ENCODE measurements at regions not wholly inside any gene's neighbourhood (a gene's known extent, or its start where the extent isn't known, plus 50 kb on each side); places are given as distances from the start of the nearest gene placed in this dataset.

DNA sequence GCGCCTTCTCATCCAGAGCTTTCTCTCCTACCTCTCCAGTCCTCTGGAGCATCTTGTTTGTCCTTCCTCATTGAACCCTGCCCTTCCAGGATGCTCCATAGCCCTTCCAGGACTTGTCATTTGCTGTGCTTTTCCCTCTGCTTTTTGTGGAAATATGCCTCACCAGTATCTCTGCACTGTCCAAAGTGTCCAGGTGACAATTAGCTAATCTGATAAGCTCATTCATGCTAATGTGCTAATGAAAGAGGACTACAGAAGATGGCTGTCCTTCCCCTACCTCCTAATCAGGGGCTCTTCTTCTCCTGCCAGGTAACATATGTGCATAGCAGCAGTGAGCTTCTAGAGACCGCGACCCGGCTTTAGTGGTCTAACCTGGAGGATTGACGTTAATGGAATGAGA, 58.4 kb upstream of the OTX2 start:
- Histone ChIP-seq H2AFZ (ENCODE audit: low read length) (no peak overlapping the region), H3K27ac (ENCODE audit: low read depth, low read length) (no peak overlapping the region), H3K4me2 (ENCODE audit: insufficient read depth, low read length) (no peak overlapping the region), H3K4me3 (ENCODE audit: insufficient read depth, low read length) (no peak overlapping the region), H3K27me3 (ENCODE audit: insufficient read depth, low read length) (no peaks in the 10 kb centered on the region), H3K79me2 (ENCODE audit: insufficient read depth, low read length) (no peaks in the 10 kb centered on the region), H4K20me1 (ENCODE audit: insufficient read depth, low read length) (no peaks in the 10 kb centered on the region), H3K36me3 (ENCODE audit: insufficient read depth, low read length) (no peaks in the 10 kb centered on the region), H3K4me1 (ENCODE audit: insufficient read depth, low read length) (no peaks in the 10 kb centered on the region), H3K9me3 (ENCODE audit: low read depth, low read length) (no peaks in the 10 kb centered on the region)
- no peak for DNase-seq (ENCODE audit: insufficient read length, low spot score, missing footprints)
- TF ChIP-seq CTCF (IDR thresholded peaks at IDR 0.05; ENCODE audit: extremely low read depth, low read depth, low read length) = no peak

GRCh38 chr14:56862836-56863235, 52.6 kb upstream of the OTX2 start:
- no peak overlapping the region for H3K4me3 ChIP-seq (ENCODE audit: insufficient read depth, low read length)
- H3K4me2 ChIP-seq (ENCODE audit: insufficient read depth, low read length) = no peak overlapping the region
- H4K20me1 ChIP-seq (ENCODE audit: insufficient read depth, low read length) = no peaks in the 10 kb centered on the region
- no peaks in the 10 kb centered on the region for H3K4me1 ChIP-seq (ENCODE audit: insufficient read depth, low read length)
- H3K27me3 ChIP-seq (ENCODE audit: insufficient read depth, low read length) = no peaks in the 10 kb centered on the region
- no peaks in the 10 kb centered on the region for H3K79me2 ChIP-seq (ENCODE audit: insufficient read depth, low read length)
- no peaks in the 10 kb centered on the region for H3K9me3 ChIP-seq (ENCODE audit: low read depth, low read length)
- no peak for DNase-seq (ENCODE audit: insufficient read length, low spot score, missing footprints)
- H3K27ac ChIP-seq (ENCODE audit: low read depth, low read length) = no peak overlapping the region
- H3K36me3 ChIP-seq (ENCODE audit: insufficient read depth, low read length) = no peaks in the 10 kb centered on the region
- H2AFZ ChIP-seq (ENCODE audit: low read length) = no peak overlapping the region
- TF ChIP-seq CTCF (IDR thresholded peaks at IDR 0.05; ENCODE audit: extremely low read depth, low read depth, low read length) = no peak

DNA sequence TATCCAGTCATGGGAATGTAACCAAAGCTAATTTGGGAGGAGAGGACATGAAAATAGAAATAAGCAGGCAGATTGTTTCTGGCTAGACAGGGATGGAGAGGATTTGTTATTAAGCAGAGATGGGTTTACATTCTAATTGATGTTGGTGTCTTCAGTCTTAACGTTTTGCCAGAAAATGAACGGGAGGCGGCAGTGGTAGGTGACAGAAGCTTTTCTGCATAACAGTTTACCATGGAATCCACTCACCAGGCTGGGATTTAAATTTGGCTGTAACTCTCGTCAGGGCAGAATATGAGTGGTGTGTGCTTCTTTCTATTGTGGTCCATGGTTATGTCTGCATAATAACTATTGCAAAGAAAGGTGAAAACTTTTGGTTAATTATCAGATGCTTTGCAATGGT, 50.2 kb upstream of the OTX2 start:
- no peaks in the 10 kb centered on the region for H3K27me3 ChIP-seq (ENCODE audit: insufficient read depth, low read length)
- TF ChIP-seq CTCF (IDR thresholded peaks at IDR 0.05; ENCODE audit: extremely low read depth, low read depth, low read length) = no peak
- DNase-seq (ENCODE audit: insufficient read length, low spot score, missing footprints) = no peak
- H3K36me3 ChIP-seq (ENCODE audit: insufficient read depth, low read length) = no peaks in the 10 kb centered on the region
- no peaks in the 10 kb centered on the region for H3K9me3 ChIP-seq (ENCODE audit: low read depth, low read length)
- no peak overlapping the region for H3K4me2 ChIP-seq (ENCODE audit: insufficient read depth, low read length)
- no peaks in the 10 kb centered on the region for H3K79me2 ChIP-seq (ENCODE audit: insufficient read depth, low read length)
- no peak overlapping the region for H3K27ac ChIP-seq (ENCODE audit: low read depth, low read length)
- no peak overlapping the region for H3K4me3 ChIP-seq (ENCODE audit: insufficient read depth, low read length)
- H2AFZ ChIP-seq (ENCODE audit: low read length) = no peak overlapping the region
- no peaks in the 10 kb centered on the region for H4K20me1 ChIP-seq (ENCODE audit: insufficient read depth, low read length)
- H3K4me1 ChIP-seq (ENCODE audit: insufficient read depth, low read length) = no peaks in the 10 kb centered on the region

All from osteoblast (primary cell).